Stimulated activated CD4-positive, alpha-beta T cell treated with anti-CD3 and anti-CD28 coated beads, Interleukin-2, amount 100 ng/mL, for 24 hours (primary cell): ENCODE measurements at regions not wholly inside any gene's neighbourhood (a gene's known extent, or its start where the extent isn't known, plus 50 kb on each side); places are given as distances from the start of the nearest gene placed in this dataset.

Source experiments
- DNase-seq, 2 donors: peaks; one replicate each; pipeline ENCODE4 v3.0.0-alpha.2; 2020

DNA sequence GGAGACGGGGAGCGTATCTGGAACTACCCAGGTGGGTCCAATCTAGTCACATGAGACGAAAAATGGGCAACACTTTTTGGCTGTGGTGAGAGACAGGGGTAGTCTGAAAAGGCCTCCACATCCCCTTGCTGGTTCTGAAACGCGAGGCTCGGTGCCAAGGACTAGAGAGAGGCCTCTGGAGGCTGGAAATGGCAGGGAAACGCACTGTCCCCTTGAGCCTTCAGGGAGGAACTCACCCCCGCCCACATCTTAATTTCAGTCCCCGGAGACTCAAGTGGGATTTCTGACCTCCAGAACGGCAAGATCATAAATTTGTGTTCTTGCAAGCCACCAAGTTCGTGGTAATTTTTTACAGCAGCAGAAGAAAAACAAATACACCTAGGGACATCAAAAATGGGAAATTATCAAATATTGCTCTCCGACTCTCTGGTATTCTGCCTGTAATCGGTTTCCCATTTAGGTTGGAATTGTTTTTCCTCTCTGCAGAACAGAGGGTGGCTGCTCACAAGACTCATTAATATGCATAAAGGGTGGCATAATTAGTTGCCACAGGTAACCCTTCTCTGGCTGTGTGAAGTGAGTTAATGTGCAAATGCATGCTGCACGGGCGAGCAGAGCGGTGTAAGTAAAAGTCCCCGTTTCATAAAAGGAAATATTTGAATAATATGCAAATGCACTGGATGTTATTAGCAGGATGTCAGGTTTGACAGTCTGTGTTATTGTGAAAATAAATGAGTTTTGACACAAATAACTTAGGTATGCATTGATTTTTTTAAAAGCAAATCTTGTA, 185.7 kb downstream of the ARRDC4 start:
- no peak for DNase-seq

DNA sequence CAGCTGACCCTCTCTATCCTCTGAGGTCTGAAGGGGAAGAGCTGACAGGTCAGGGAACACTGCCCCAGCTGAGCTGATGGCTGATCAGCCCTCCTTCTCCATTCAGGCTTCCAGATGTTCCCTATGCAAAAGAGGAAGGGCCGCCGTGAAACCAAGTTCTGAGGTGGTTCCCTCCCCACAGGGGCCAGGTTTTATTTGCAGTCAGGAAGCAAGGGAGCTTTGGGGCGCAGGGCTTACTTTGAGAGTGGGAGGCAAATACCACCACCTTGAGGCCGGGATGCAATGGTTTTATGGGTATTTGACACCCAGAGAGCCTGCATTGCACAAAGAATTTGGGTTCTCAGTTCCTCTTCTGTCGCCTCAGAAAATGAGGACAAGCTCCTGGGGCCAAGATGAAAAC, 186.9 kb downstream of the ARRDC4 start:
- DNase-seq: no peak

DNA sequence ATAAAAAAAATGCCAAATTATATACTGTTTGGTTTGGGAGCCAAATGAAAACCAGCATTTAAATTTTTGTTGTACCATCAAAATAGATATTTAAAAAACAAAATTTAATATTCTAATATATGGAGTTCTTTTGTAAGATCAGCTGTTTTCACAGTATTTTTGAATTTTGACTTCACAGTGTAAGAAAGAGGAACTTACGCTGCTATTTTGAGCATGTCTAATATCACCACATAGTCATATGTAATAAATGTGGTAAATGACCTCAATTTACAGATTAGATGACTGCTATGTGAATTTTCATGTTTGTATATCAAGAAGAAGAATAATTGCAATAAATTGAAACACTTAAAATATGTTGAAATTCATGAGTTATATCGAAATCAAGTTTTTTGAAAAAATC, 189.6 kb downstream of the ARRDC4 start:
- DNase-seq: no peak

DNA sequence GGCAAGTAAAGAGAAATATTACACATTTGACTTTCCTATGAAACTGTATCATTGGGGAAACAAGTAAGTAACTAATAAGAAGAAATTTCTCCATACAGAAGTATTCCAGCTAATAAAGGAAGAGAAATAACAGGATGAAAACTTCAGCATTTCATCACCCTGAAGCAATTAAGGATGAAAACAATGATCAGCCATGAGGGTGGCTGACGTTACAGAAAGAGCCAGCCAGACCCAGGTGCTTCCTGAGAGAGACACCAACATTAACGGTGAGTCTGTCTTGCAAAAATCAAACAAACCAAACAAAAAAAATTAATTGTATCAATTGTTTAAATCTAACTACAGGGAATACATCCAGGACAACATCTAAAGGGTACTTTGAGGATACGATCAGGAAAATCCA, 190.0 kb downstream of the ARRDC4 start:
- DNase-seq: no peak

DNA sequence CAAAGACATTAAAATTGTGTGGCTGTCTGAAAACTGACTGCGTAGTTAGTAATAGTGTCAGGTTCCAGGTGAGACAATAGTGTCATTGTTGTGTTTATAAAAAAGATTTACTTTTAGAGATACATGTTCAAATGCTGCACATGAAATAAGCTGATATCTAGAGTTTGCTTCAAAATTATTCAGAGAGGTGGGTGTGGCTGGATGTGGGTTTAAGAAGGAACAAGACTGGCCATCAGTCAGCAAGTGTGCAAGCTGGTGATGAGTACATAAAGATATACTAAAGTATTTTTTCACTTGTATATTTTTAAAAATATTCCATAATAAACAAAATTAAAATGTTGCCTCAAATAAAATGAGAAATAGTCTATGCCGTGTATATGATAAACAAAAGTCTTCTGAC, 190.6 kb downstream of the ARRDC4 start:
- no peak for DNase-seq

DNA sequence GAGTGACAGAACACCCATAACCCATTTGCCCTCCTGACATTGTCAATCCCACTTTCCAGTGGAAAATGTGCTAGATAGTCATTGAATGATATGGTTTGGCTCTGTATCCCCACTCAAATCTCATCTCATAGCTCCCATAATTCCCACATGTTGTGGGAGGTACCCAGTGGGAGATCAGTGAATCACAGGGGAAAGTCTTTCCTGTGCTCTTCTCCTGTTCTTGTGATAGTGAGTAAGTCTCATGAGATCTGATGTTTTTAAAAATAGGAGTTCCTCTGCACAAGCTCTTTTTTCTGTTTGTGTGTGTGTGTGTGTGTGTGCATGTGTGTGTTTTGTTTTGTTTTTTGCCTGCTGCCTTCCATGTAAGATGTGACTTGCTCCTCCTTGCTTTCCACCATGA, 191.7 kb downstream of the ARRDC4 start:
- no peak for DNase-seq

DNA sequence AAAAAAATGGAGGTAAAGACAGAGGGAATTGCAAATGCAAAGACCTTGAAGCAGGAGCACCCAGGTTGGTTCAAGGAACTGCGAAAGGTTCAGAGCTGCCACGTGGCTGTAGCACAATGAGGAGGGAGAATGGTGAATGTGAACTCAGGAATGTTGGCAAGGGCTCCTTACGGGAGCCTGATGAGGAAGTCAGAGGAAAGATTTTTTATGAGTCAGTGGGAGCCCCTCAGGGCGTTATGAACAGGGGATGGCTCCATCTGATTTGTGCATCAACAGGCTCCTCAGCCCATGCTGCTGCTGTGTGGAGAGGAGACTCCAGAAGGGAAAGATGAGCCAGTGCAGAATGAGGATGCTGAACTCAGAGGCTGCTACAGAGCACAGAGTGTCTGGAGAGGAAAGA, 194.4 kb downstream of the ARRDC4 start:
- no peak for DNase-seq

DNA sequence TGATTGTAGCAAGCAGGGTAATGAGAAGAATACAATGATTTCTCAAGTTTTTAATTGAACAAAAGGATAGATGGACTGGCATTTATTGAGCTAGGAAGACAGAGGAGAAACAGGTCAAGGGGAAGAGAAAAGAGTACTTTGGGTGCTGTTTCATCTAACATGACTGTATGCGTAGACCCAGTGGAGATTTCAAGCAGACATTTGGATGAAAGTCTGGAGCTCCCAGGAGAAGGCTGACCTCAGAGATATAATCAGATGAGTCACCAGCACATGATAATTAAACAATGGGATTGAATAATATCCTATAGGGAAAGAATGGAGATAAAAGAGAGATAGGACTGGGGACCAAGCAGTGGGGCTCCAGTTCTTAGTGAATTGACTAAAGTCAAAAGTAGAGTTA, 194.9 kb downstream of the ARRDC4 start:
- no peak for DNase-seq

DNA sequence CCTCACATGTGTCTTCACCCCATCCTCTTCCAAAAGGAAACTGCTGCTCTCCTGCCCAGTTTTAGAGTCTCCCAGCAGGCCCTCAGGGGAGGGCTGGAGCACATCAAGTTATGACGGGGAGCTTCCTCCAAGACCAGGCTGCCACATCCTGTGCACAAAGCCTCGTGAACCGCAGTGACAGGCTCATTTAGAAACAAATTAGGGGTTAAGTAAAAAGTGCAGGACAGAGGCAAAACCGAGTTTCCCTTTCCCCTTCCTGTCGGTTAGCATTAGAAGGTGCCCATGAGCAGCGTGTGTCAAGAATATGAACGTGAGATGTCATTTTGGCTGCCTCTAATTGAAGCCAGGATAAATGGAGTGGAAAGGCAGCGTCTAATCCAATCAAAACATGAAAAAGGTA, 199.7 kb downstream of the ARRDC4 start:
- DNase-seq: peak in 1 of 2 donors; percentile 37

DNA sequence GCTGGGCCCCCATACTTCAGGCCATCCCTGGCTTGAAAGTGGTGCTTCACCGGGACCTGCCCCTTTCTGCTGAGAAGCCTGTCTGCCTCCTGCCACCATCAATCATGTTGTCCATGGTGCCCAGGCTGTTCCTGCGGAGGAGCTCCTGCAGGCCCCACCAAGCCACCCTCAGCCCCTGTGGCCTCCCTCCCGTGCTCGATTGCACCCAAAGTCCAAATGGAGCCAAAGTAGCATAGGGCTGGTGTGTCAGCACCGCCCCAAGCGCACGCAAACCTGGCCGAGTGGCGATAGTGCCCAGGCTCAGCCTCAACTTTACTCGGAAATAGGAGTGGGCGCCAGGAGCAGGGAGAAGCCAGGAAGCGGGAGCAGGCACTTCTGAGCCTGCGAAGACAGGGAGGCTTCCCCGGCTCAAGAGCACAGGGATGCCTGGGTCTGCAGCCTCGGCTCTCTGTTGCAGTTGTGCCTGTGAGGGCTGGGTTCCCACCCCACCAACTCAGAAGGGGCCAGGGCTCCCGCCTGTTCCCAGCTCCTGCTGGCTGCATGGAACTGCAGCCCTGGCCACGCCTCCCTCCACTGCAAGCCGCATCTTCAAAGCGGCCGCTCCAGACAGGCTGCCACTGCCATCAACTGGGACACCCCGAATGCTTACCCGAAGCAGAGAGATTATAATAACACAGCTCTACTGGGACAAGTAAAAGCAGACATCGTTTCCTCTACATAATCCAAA, 203.0 kb downstream of the ARRDC4 start:
- DNase-seq: no peak

DNA sequence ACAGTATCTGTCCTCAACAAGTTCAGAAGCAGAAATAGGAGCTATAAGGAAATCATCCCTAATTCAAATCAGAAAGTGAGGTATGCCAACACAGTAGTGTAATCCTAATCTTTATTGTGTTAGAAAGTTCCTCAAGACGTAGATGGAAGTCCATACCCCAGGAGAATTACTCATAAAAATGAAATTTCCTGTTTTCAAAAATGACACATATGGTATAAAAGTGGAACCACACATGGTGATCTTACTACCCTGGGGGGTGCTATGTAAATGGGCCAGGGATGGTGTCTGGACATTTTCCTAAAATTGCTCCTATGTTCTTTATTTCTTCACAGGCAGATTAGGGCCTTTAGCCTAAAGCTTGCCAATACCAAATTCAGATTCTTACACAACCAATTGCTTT, 204.1 kb downstream of the ARRDC4 start:
- no peak for DNase-seq

DNA sequence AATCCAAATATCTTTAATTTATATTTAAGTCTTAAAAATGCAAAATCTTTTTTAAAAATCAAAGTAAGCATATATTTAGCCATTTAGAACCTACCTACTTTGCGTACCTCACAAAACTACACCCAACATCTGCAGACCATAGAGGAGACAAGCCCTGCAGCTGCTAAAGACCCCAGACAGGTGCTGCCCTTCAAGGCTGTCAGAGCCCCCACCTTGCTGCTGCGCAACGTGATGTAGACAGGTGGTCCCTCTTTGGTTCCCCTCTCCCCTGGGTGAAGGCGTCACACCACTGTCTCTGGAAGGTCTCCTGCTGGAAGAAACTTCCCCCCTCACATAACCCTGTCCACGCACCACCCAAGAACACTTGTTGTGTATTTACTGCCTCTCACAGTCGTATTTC, 204.5 kb downstream of the ARRDC4 start:
- DNase-seq: no peak

DNA sequence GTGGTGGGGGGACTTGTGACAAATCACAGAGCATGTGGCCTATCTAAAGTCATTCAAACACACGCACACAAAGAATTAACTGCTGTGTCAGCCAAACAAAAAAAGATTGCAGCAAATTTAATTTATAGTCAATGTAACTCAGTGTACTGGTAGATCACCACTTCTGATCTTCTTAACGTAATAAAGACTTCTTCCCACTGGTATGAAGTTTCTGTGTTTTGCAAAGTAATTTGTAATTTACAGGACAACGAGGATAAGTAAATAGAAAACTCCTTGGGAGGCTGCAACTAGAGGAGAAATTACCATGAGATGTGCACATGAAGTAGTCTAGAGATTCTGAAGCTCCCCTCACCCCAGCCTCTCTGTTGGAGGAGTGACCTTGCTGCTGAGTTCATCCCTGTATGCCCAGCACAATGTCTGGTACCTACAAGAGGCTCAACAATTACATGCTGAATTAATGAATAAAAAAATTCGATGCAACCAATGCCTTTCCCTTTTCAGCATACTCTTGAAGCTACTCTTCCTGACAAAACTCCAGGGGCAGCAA, 207.3 kb downstream of the ARRDC4 start:
- no peak for DNase-seq

DNA sequence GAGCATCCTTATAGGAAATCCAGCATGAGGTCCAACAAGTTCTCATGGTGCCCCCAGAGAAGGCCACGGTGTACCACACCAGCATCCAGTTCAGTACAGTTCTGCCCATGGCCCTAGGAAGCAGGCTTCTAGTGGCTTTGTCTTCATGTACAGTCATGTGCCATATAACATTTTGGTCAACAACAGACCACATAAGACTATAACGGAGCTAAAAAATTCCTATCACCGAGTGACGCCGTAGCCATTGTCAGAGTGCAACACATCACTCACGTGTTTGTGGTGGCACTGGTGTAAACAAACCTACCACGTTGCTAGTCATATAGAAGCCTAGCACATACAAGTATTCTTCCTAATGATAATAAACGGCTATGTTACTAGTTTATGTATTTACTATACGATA, 209.0 kb downstream of the ARRDC4 start:
- no peak for DNase-seq

DNA sequence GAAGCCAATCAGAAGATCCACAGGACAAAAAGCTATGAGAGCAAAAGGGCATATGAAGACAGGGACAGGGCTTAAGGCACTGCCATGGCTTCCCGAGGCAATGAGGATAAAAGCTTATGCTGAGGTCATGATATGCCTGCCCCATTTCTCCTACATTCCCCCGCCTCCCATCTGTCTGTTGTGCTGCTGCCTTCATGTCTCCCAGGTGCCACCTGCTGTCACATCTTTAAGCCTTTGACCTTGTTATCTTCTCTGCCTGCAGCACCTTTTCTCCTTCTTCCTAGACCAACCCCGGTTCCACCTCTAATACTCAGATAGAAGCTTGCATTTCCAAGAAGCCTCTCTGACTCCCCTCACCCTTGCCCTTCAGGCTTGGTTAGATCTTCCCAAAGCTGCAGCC, 213.8 kb downstream of the ARRDC4 start:
- no peak for DNase-seq

DNA sequence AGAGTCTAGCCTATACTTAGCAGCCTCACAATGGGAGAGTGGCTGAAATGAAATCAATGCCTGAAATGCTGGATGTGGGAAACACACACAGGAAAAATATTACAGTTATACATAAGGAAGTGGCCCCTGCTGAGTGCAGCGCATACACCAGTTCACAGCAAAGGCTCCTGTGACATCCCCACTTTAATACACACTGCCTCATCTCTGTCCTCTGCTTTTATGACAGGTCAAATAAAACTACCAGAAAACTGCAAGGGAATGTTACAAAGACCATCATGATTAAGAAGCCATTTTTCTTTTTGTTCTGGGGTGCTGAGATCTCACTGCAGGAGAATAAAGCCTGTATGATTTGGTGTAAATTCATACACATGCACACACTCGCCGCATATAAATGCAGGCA, 214.3 kb downstream of the ARRDC4 start:
- DNase-seq: no peak

DNA sequence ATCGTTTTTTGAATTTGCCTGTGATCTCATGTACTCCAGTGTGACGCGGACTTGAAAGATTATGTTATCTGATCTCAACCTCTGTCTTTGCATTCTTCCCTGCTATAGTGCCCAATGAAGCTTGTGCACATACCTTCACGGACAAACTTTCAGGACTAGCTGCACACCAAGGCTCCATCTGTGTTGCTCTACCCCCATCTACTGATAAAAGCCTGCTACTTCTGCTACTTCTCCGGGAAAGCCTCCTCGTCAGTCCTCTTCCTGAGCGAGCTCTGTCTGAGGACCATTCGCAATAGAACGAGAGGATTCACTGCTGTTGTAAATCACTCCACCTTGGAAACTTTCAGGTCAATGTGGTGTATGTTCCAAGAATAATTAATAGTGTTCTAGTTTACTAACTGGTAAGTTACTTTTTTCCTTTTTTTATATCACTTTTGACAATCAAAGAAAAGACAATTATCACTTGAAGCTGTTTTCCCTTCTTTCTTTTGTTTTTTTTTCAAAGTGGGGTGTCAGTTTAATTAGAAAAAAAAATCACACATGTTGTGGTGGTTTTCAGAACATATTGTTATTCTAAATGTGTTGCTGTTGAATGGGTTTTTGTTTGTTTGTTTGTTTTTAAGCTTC, 217.6 kb downstream of the ARRDC4 start:
- DNase-seq: peak in 1 of 2 donors; percentile 4

DNA sequence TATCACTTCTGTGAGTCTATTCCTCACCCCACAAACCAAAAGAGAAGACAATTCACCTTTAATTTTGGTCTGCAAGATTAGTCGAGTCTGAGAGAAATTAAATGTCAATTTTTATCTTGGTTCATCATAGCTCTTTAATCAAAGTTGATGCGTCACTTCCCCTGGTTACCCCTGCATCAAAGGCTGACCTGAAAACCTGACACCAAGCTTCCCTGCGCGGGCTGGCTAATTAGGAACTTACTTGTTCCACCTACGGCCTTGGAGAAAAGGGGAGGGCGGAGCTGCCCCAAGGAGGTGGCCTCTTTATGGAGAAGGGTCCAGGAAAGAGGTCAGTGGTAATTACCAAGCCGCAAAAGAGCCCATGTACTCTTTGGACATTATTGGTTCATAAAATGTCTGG, 218.4 kb downstream of the ARRDC4 start:
- no peak for DNase-seq

DNA sequence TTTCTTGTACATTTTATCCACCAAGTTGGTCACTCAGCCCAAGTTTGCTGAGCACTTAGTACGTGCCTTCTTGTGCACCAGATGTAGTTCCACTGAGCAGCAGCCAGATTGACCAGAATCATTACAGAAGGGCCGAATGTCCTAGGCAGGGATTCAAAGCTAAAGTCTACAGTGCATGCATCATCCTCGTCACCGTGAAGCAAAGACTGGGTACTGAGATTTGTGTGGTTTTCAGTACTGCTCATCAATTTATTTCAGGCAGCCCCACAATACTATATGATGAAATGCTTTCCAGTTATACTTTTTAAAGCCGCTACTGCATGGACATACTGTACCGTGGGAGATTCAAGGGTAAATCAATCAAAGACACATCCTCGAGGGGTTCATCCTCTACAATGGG, 227.0 kb downstream of the ARRDC4 start:
- DNase-seq: no peak

DNA sequence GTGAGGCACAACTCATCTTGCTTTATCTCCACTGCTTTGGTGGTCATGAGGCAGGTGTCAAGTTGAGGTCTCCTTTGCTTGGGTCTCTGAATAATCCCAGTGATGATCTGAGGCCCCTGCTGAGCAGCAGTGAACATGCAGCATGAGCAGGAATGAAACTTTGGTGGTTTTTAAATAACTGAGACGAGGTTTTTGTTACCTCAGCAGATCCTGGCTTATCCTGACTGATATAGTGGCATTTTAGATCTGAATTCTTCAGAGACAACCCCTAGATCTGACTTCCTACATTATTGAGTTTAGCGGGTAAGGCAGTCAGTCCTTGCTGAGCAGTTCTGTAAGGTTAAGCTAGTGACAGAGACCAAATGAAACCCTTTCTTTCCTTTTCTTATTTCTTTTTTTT, 230.4 kb downstream of the ARRDC4 start:
- no peak for DNase-seq

DNA sequence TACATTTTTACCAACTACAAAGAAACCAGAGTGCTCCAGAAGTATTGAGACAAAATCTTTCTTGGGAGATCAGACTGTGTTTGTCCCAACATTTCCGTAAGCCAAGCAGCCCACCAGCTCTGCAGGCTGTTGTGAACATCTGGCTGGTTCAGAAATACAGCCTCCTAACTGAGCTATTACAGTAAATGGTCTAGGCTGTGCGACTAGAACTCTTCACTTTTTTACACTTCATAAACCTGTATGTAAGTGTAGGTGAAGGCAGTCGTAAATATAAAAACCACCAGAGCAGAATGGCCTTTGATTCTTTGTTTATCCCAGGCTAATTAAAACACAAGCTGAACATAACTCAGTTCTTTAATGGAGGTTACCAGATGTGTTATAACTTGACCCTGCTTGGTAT, 235.3 kb downstream of the ARRDC4 start:
- no peak for DNase-seq

DNA sequence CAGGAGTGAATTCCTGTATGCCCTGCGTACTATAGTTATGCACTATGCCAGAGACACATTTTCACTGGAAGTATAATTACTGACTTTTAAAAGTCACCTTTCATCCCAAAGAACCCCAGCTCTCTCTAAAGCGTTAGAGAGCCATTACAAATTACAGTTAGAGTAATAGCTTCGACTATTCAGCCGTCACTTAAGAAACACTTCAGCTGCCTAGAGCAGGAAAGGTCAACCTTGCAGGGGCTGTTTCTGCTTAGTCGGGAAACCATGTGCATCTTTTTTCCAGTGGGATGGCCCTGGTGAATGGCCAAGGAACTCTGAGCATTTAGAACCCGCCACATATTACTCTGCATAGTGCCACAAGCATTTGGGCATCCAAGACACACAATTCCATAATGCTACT, 235.9 kb downstream of the ARRDC4 start:
- DNase-seq: no peak

DNA sequence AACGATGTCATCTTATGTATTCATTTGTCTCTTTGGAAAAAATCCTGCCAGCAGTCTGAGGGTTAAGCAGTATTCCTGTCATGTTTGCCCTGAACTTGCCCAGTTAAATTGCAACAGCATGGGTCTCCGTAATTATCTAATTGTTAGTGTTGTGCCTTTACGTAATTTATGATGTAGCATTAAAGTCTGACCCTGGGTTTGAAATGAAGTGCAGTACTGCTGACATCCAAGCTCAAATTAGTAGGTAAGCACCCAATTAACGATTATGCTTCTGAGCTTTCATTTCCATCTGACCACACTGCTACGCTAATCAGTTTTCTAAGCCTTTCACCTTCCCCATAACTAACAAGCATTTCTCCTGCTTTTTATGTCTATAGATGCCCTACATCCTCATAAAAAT, 241.8 kb downstream of the ARRDC4 start:
- no peak for DNase-seq
